GM18507 (cell line): ENCODE measurements at regions not wholly inside any gene's neighbourhood (a gene's known extent, or its start where the extent isn't known, plus 50 kb on each side); places are given as distances from the start of the nearest gene placed in this dataset.

Experiments
- DNase-seq: peaks from one replicate; pipeline ENCODE4 v3.0.0; 2011; ENCODE audit warnings: low read depth; ENCODE audit not compliant: insufficient read length; ENCODE audit errors: extremely low spot score
- FAIRE-seq: peaks from 2 replicates; lab custom pipeline; 2011; peaks lifted over from hg19 to GRCh38; lab: Jason Lieb, UNC

GRCh38 chr20:23257106-23257761 lies 93.4 kb upstream of the NXT1 start:
- DNase-seq: no peak
- FAIRE-seq: no peak

- DNase-seq: no peak
- FAIRE-seq: no peak
Observed at GRCh38 chr20:23255716-23256385, 94.7 kb upstream of the NXT1 start.

- FAIRE-seq (no peak), DNase-seq (no peak)
Observed at GRCh38 chr20:23255106-23255505, 95.5 kb upstream of the NXT1 start.

GRCh38 chr20:23254505-23254904 lies 96.1 kb upstream of the NXT1 start:
- FAIRE-seq (no peak), DNase-seq (no peak)

DNA sequence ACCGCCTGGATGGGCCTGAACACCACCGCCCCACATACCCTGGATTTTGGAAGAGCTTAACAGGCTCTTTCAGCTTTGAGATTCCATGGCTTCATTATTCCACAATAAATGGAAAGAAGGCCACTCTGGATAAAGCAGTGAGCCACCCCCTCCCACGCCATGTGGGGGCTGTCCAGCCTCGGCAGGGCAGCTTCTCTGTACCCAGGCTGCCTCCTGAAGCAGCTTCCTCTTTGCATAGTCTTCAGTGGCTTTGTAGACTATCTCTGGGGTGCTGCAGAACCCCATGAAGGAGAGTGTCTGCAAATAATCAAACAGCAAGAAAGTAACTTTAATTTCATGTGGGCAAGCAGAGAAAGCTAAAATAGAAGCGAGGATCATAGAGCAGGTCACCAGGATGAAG lies 96.6 kb upstream of the NXT1 start:
- DNase-seq (no peak), FAIRE-seq (no peak)

DNA sequence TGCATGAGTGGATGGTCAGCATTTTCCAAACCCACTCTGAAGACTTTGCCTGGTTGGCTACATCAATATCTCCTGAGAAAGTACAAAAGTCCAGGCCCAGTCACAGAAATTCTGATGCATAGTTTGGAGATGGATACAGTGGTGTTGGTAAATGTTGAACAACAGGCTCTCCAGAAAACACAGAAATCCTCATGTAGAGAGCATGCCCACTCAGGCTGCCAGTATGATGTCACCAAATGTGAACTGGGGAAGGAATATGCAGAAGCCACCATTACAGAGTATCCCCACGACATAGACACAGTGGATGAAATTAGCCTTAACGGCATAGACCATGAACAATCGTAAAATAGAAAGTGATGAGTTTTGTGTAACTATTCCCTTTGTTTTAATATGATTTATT lies 97.1 kb upstream of the NXT1 start:
- FAIRE-seq: no peak

GRCh38 chr20:23251779-23252178 lies 98.8 kb upstream of the NXT1 start:
- FAIRE-seq: no peak
- DNase-seq: no peak

More for the DNA sequence above, 97.1 kb upstream of the NXT1 start:
- DNase-seq: no peak

GRCh38 chr20:23249541-23249940 lies 101.0 kb upstream of the NXT1 start:
- DNase-seq (no peak), FAIRE-seq (no peak)

- FAIRE-seq (no peak), DNase-seq (no peak)
Observed at GRCh38 chr20:23248461-23248882, 102.1 kb upstream of the NXT1 start.

DNA sequence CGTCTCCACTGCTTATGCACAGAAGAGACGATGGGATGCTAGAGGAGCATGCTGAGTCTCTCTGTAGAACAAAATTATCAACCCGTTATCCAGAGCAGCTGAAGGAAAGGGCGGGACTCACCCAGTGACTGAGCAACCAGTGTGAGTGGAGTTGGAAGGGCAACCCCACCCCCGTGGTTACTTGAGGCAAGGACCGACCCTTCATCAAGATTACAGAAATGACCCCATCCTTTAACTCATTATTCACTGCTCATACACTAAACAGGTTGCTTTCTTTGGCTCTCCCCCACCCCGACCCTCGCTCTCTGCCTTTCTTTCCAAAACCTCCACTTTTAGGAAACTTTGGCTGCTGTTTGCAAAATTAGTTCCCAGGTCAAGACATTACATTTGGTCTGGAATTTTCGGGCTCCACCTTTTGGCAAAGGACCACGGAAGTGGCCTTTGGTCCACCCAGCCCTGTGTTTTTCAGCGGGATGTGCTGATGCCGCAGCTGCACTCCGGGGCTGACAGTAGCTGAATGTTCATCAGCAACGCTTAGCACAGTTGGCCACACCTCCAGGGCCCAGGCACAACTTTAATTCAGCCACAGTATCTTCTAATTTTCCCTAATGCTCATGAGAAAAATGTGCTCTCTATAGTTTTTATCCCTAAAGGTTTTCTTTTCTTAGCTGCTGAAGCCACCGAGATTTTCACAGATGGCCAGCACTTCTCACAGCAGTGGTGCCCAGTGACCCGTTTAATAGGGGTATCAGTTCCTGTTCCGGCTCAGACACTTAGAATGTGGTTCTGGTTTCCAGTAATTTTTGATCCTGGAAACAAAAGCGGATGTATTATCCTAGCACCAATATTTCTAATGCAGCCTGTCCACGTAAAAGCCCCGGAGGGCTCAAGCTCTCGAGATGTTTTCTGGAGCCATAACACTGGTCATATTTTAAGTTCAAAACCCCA lies 103.6 kb upstream of the NXT1 start:
- no peak for FAIRE-seq
- peak; percentile 11 for DNase-seq

DNA sequence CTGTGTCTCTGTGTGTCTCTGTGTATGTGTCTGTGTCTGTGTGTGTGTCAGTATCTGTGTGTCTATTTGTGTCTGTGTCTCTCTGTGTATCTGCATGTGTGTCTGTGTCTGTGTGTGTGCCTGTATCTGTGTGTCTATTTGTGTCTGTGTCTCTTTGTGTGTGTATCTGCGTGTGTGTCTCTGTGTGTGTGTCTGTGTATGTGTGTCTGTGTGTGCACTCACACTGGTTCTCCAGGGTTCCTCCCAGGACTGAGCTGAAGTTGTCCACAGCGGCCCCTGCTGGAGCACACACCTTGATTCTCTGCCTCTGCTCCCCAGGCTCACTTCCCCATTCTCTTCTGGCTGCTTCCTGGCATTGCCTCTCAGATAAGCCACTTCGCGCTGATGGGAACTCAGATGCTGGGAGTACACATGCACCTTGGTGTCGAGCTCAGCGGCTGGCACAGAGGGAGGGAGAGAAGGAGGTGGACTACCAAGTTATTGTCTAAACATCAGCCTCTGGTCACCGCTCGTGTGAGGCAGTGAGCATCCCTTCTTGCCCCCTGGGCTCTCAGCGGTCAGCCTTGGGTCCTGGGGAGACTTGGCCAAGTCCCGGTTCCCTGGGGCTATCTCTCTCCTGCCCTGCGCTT lies 104.9 kb upstream of the NXT1 start:
- peak; percentile 79 for FAIRE-seq
- peak; percentile 43 for DNase-seq

GRCh38 chr20:23244916-23245552 lies 105.6 kb upstream of the NXT1 start:
- FAIRE-seq (no peak), DNase-seq (no peak)

- DNase-seq (no peak), FAIRE-seq (no peak)
Observed at GRCh38 chr20:23244156-23244915, 106.3 kb upstream of the NXT1 start.

DNA sequence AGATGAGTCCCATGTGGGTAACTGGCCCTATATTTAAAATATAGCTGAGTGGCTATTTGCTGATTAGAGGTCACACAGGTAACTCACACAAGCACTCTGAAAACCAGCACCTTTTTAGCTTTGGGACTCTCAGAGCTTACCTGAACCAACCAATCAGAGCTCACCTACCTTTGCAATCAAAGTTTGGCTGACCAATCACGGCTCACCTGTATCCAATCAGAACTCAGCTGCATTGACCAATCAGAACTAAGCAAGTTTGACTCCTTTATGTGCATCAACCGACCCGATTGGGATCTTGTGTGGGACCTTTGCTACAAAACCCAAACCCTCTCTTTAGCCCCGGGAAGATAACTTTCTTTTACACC lies 106.8 kb upstream of the NXT1 start:
- no peak for DNase-seq

DNA sequence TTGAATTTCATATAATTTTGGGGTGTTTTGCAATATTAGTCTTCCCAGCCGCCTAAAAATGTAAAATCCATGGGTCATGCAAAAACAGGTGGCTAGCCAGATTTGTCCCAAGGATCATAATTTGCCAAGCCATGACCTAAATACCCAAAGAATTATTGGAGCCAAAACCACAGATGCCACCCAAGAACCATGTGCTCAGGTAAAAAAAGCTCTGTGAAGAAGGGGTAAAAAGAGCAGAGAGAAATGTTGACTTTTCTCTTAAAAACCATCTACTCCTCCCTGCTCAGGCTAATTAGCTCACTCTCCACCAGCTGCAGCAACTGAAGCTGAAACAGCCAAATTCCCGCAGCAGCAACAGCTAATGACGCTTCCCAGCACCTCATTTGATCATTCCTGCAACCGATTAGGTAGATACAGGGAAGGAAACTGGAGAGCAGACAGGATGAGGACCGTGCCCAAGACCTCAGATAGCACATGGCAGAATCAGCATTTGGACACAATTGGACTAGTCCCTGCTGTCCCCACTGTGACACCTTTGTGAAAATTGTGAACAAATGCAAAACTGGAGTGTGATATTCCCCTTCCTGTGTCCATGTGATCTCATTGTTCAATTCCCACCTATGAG lies 107.9 kb upstream of the NXT1 start:
- DNase-seq (no peak), FAIRE-seq (no peak)

More for the DNA sequence above, 106.8 kb upstream of the NXT1 start:
- no peak for FAIRE-seq

DNA sequence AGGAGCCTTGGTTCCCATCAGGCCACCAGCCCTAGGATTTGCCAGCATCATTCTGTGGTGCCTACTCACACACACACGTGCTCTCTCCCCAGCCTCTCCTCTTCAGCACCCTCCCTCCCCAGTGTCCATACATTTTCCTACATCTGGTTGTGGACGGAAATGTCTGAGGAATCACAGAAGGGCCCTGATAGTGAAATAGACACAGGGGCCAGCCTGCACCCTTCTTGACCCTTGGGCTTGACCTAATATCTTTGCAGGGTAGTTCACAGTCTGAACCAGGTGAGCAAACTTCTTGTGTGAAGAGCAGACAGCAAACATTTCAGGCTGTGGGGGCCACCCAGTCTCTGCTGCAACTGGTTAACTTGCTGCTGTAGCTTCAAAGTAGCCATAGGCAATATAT lies 108.5 kb upstream of the NXT1 start:
- DNase-seq (no peak), FAIRE-seq (no peak)

- FAIRE-seq: no peak
- no peak for DNase-seq
Observed at GRCh38 chr20:23241416-23241815, 109.2 kb upstream of the NXT1 start.

GRCh38 chr20:23240519-23240918 lies 110.1 kb upstream of the NXT1 start:
- DNase-seq: no peak
- no peak for FAIRE-seq
